GM12878 (cell line): ENCODE measurements at regions not wholly inside any gene's neighbourhood (a gene's known extent, or its start where the extent isn't known, plus 50 kb on each side); places are given as distances from the start of the nearest gene placed in this dataset.
A peak's percentile ranks its signal among the peaks of the same experiment; 100 is the strongest.

Source experiments
- ATAC-seq: fragments of 200-7000 bp; cut with Tn5 transposase; 3 replicates; pipeline ENCODE4 v1.9.1; 2020; ENCODE audit warnings: mild to moderate bottlenecking, moderate library complexity
- BruUV-seq: library from RNA; stranded (reverse); fragments of 400-500 nt; replicated peaks from 2 replicates; lab custom pipeline; 2021; lab: Mats Ljungman, UMichigan
- CTCF ChIA-PET: fragments of 300-600 bp; sonication (Branson Sonifier 250); formaldehyde crosslinking; extraction: SDS; loops from one replicate; lab custom pipeline; 2021; ENCODE audit warnings: inconsistent platforms; lab: Yijun Ruan, JAX
- POLR2A ChIA-PET: fragments of 350-600 bp; formaldehyde crosslinking; extraction: SDS; loops from one replicate; lab custom pipeline; 2021; ENCODE audit warnings: inconsistent platforms; lab: Charles Lee
- RAD21 ChIA-PET: fragments of 300-600 bp; sonication (Branson Sonifier 250); formaldehyde crosslinking; loops from one replicate; lab custom pipeline; 2023; ENCODE audit warnings: antibody characterized with exemption; ENCODE audit not compliant: unreplicated experiment; lab: Charles Lee
- SMC1A ChIA-PET: fragments of 300-600 bp; sonication (Branson Sonifier 250); formaldehyde crosslinking; loops from one replicate; lab custom pipeline; 2023; ENCODE audit not compliant: unreplicated experiment, uncharacterized antibody; lab: Charles Lee
- DNase-seq: peaks from one replicate; pipeline ENCODE4 v3.0.0-alpha.2; 2011; ENCODE audit warnings: low read depth, low spot score
- FAIRE-seq: peaks from 3 replicates; lab custom pipeline; 2011; peaks lifted over from hg19 to GRCh38; lab: Jason Lieb, UNC
- H2AFZ ChIP-seq: 2 replicates; pipeline ENCODE4 v1.6.0; 2011; ENCODE audit warnings: low read depth, low read length, control low read depth; ENCODE audit not compliant: control insufficient read depth
- H3K27ac ChIP-seq: 2 replicates; pipeline ENCODE4 v1.5.1; 2011; ENCODE audit warnings: control low read depth; ENCODE audit not compliant: control insufficient read depth, insufficient read depth
- H3K27me3 ChIP-seq, 2 experiments: replicated peaks in 1 of 2; 2 replicates each; pipeline versions ENCODE4 v1.6.0 to v1.6.1; 2011; ENCODE audit warnings: low read length in 1 of 2; ENCODE audit not compliant: control insufficient read depth in 2 of 2, insufficient read depth in 2 of 2
- H3K36me3 ChIP-seq, 2 experiments: 2 replicates each; pipeline ENCODE4 v1.5.1; 2011; ENCODE audit warnings: low read length in 1 of 2; ENCODE audit not compliant: control insufficient read depth in 2 of 2, insufficient read depth in 2 of 2
- H3K4me1 ChIP-seq: 2 replicates; pipeline ENCODE4 v1.6.1; 2011; ENCODE audit warnings: mild to moderate bottlenecking, low read length, moderate library complexity, mixed read lengths; ENCODE audit not compliant: control insufficient read depth, insufficient read depth
- H3K4me2 ChIP-seq: 2 replicates; pipeline ENCODE4 v1.6.0; 2011; ENCODE audit warnings: control low read depth; ENCODE audit not compliant: control insufficient read depth, insufficient read depth
- H3K4me3 ChIP-seq: fragments of 200-600 bp; sonication (generic); 2 replicates; pipeline ENCODE4 v1.5.1; 2016
- H3K79me2 ChIP-seq: 2 replicates; pipeline ENCODE4 v1.6.0; 2011; ENCODE audit warnings: low read length; ENCODE audit not compliant: control insufficient read depth, insufficient read depth
- H3K9ac ChIP-seq: 2 replicates; pipeline ENCODE4 v1.8.0; 2011; ENCODE audit warnings: low read length, control low read depth, mixed read lengths; ENCODE audit not compliant: control insufficient read depth, insufficient read depth
- H3K9me3 ChIP-seq: replicated peaks from 3 replicates; pipeline ENCODE4 v1.5.1; 2011; ENCODE audit warnings: mild to moderate bottlenecking, low read length; ENCODE audit not compliant: control insufficient read depth, insufficient read depth
- H4K20me1 ChIP-seq: 2 replicates; pipeline ENCODE4 v1.6.0; 2011; ENCODE audit not compliant: control insufficient read depth, insufficient read depth
- E4F1 ChIP-seq: fragments of 450-650 bp; IDR thresholded peaks from 2 replicates; pipeline ENCODE4 v1.6.1; 2018; ENCODE audit warnings: borderline replicate concordance, mild to moderate bottlenecking; ENCODE audit not compliant: partially characterized antibody
- HDGF ChIP-seq: fragments of 450-650 bp; IDR thresholded peaks from 2 replicates; pipeline ENCODE4 v1.6.1; 2016; ENCODE audit warnings: antibody characterized with exemption
- IRF4 ChIP-seq: IDR thresholded peaks from 2 replicates; pipeline ENCODE4 v1.6.1; 2011; ENCODE audit warnings: low read depth, low read length
- KDM1A ChIP-seq: fragments of 200-600 bp; sonication (generic); IDR thresholded peaks from 2 replicates; pipeline ENCODE4 v1.6.1; 2016; ENCODE audit warnings: borderline replicate concordance
- MTA3 ChIP-seq: IDR thresholded peaks from 2 replicates; pipeline ENCODE4 v1.6.1; 2012; ENCODE audit warnings: low read length, inconsistent platforms, borderline replicate concordance
- NFXL1 ChIP-seq: fragments of 450-650 bp; IDR thresholded peaks from 2 replicates; pipeline ENCODE4 v1.6.1; 2017; ENCODE audit warnings: antibody characterized with exemption, mild to moderate bottlenecking, borderline replicate concordance
- NFYB ChIP-seq: IDR thresholded peaks from 2 replicates; pipeline ENCODE4 v1.6.1; 2011; ENCODE audit warnings: low read depth, mild to moderate bottlenecking, low read length, improper control_type of control experiment, moderate library complexity; ENCODE audit not compliant: insufficient read depth
- RB1 ChIP-seq: fragments of 450-650 bp; formaldehyde crosslinking; IDR thresholded peaks from 2 replicates; pipeline ENCODE4 v1.6.1; 2017; ENCODE audit warnings: mild to moderate bottlenecking, borderline replicate concordance
- RFX5 ChIP-seq: IDR thresholded peaks from 2 replicates; pipeline ENCODE4 v1.6.1; 2011; ENCODE audit warnings: low read depth, low read length, improper control_type of control experiment
- SMAD1 ChIP-seq: fragments of 450-650 bp; IDR thresholded peaks from 2 replicates; pipeline ENCODE4 v1.6.1; 2018; ENCODE audit warnings: mild to moderate bottlenecking, low read depth; ENCODE audit not compliant: partially characterized antibody
- SREBF2 ChIP-seq: IDR thresholded peaks from 2 replicates; pipeline ENCODE4 v1.6.1; 2012; ENCODE audit warnings: mild to moderate bottlenecking, low read length
- SRF ChIP-seq, 2 experiments: IDR thresholded peaks; 2 replicates each; pipeline ENCODE4 v1.6.1; 2011; ENCODE audit warnings: low read depth in 2 of 2, low read length in 2 of 2, mild to moderate bottlenecking in 1 of 2, moderate library complexity in 1 of 2
- TCF3 ChIP-seq: IDR thresholded peaks from 2 replicates; pipeline ENCODE4 v1.6.1; 2012; ENCODE audit warnings: low read depth, mild to moderate bottlenecking, low read length, borderline replicate concordance; ENCODE audit not compliant: insufficient read depth
- USF1 ChIP-seq: IDR thresholded peaks from 2 replicates; pipeline ENCODE4 v1.6.1; 2011; ENCODE audit warnings: borderline replicate concordance, low read depth, mild to moderate bottlenecking, moderate library complexity, mixed read lengths, low read length; ENCODE audit not compliant: insufficient read depth; ENCODE audit errors: extremely low read length
- YY1 ChIP-seq: IDR thresholded peaks from 2 replicates; pipeline ENCODE4 v1.6.1; 2011; ENCODE audit warnings: low read depth, mild to moderate bottlenecking, low read length
- in situ Hi-C: fragments of 300-500 bp; cut with MboI; formaldehyde crosslinking; loops from 9 replicates; pipeline ENCODE4 v1.14.3; 2018; ENCODE audit warnings: mixed read lengths
- intact Hi-C: fragments of 100-400 bp; cut with micrococcal nuclease; formaldehyde crosslinking; loops from one replicate; pipeline ENCODE4 v1.14.2; 2022; ENCODE audit not compliant: unreplicated experiment

GRCh38 chr20:54361475-54361874, 113.9 kb upstream of the DOK5 start (continued):
- no peak for TF ChIP-seq NFYB
- no peak for TF ChIP-seq YY1
- no peak for TF ChIP-seq IRF4
- TF ChIP-seq KDM1A = no peak

GRCh38 chr20:54362283-54362682, 113.1 kb upstream of the DOK5 start:
- BruUV-seq = no TSS peak
- TF ChIP-seq NFXL1 = peak; percentile 50; the same call in 1 of the 2 replicates
- no peak for TF ChIP-seq IRF4
- FAIRE-seq (no peak), DNase-seq (no peak), ATAC-seq (no peak)
- Histone ChIP-seq H3K79me2 (no peaks in the 10 kb centered on the region), H3K36me3 (no peaks in the 10 kb centered on the region), H3K27ac (no peak overlapping the region), H2AFZ (no peak overlapping the region), H4K20me1 (no peaks in the 10 kb centered on the region), H3K4me1 (no peaks in the 10 kb centered on the region), H3K4me2 (no peak overlapping the region), H3K4me3 (no peak overlapping the region), H3K9ac (no peak overlapping the region), H3K27me3 (no peaks in the 10 kb centered on the region; a peak in 1 of 4 replicates), H3K9me3 (no peaks in the 10 kb centered on the region)
- in situ Hi-C loops = no loop called here
- CTCF ChIA-PET = no interaction called here
- intact Hi-C loops = no loop called here
- RAD21 ChIA-PET = no interaction called here
- POLR2A ChIA-PET = no interaction called here
- SMC1A ChIA-PET = no interaction called here

- Histone ChIP-seq H3K4me1 (no peaks in the 10 kb centered on the region), H2AFZ (no peak overlapping the region), H3K4me3 (no peak overlapping the region), H3K9ac (no peak overlapping the region), H3K4me2 (no peak overlapping the region), H3K9me3 (no peaks in the 10 kb centered on the region), H3K36me3 (no peaks in the 10 kb centered on the region), H3K27me3 (no peaks in the 10 kb centered on the region), H3K79me2 (no peaks in the 10 kb centered on the region), H4K20me1 (no peaks in the 10 kb centered on the region), H3K27ac (no peak overlapping the region)
- in situ Hi-C loops = no loop called here
- FAIRE-seq (no peak), DNase-seq (no peak), ATAC-seq (no peak)
- intact Hi-C loops = no loop called here
- ChIA-PET SMC1A (no interaction called here), CTCF (no interaction called here), POLR2A (no interaction called here), RAD21 (no interaction called here)
- BruUV-seq = no TSS peak
- TF ChIP-seq RB1 (no peak), E4F1 (no peak), MTA3 (no peak), HDGF (no peak), RFX5 (no peak), SMAD1 (no peak), SRF (IDR thresholded peaks at IDR 0.05; ENCODE audit: low read depth in 2 of 2, low read length in 2 of 2) (no peak), TCF3 (no peak), SREBF2 (no peak), USF1 (no peak)
Observed at GRCh38 chr20:54364365-54364764, 111.0 kb upstream of the DOK5 start.
